A549 (cell line): ENCODE measurements at regions not wholly inside any gene's neighbourhood (a gene's known extent, or its start where the extent isn't known, plus 50 kb on each side); places are given as distances from the start of the nearest gene placed in this dataset.

Source experiments
- ATAC-seq, 2 experiments: fragments of 200-7000 bp in 1 of 2; fragments of >200 bp in 1 of 2; cut with Nextera tagmentation in 1 of 2; cut with Tn5 transposase in 1 of 2; 3 replicates each; pipeline versions ENCODE4 v1.8.0 to v1.9.1; 2018 to 2020; ENCODE audit warnings: mild to moderate bottlenecking in 1 of 2, moderate library complexity in 1 of 2
- CTCF ChIA-PET: fragments of 300-600 bp; sonication (Branson Sonifier 250); formaldehyde crosslinking; extraction: SDS; loops from one replicate; lab custom pipeline; 2021; ENCODE audit warnings: antibody characterized with exemption, inconsistent platforms; lab: Yijun Ruan, JAX
- POLR2A ChIA-PET: fragments of 350-600 bp; formaldehyde crosslinking; extraction: SDS; loops from one replicate; lab custom pipeline; 2021; ENCODE audit warnings: antibody characterized with exemption, inconsistent platforms; lab: Yijun Ruan, JAX
- DNase-seq, 2 experiments: peaks; one replicate each; pipeline versions ENCODE4 v3.0.0 to v3.0.0-alpha.2; 2011 to 2016; ENCODE audit warnings: low read depth in 1 of 2, low spot score in 1 of 2
- FAIRE-seq: peaks from 2 replicates; lab custom pipeline; 2011; peaks lifted over from hg19 to GRCh38; lab: Jason Lieb, UNC
- H3K27ac ChIP-seq, 2 experiments: fragments of >200 bp; sonication (Bioruptor Twin); formaldehyde crosslinking; 3 replicates each; pipeline ENCODE4 v1.5.1; 2016 to 2017
- H3K4me1 ChIP-seq: fragments of >200 bp; sonication (Bioruptor Twin); formaldehyde crosslinking; 3 replicates; pipeline ENCODE4 v1.6.1; 2016
- H3K4me2 ChIP-seq: fragments of >200 bp; sonication (Bioruptor Twin); formaldehyde crosslinking; 3 replicates; pipeline ENCODE4 v1.6.1; 2016
- H3K4me3 ChIP-seq: fragments of >200 bp; sonication (Bioruptor Twin); formaldehyde crosslinking; 3 replicates; pipeline ENCODE4 v1.5.1; 2016
- H3K9me3 ChIP-seq: fragments of >200 bp; sonication (Bioruptor Twin); formaldehyde crosslinking; 3 replicates; pipeline ENCODE4 v1.6.1; 2016
- CBX8 ChIP-seq: fragments of 200-600 bp; sonication (generic); IDR thresholded peaks from 2 replicates; pipeline ENCODE4 v1.6.1; 2016
- CHD2 ChIP-seq: fragments of 150-350 bp; IDR thresholded peaks from 2 replicates; pipeline ENCODE4 v1.6.1; 2014; ENCODE audit warnings: low read length; ENCODE audit not compliant: partially characterized antibody
- CHD4 ChIP-seq: fragments of 200-600 bp; sonication (generic); IDR thresholded peaks from 2 replicates; pipeline ENCODE4 v1.6.1; 2016; ENCODE audit warnings: antibody characterized with exemption, mild to moderate bottlenecking, borderline replicate concordance
- EHF ChIP-seq: fragments of 250-450 bp; sonication (Bioruptor Pico); IDR thresholded peaks from 2 replicates; pipeline ENCODE4 v1.5.0; 2020; ENCODE audit warnings: mild to moderate bottlenecking
- ESRRA ChIP-seq: fragments of 150-350 bp; IDR thresholded peaks from 2 replicates; pipeline ENCODE4 v1.6.1; 2014; ENCODE audit warnings: mild to moderate bottlenecking, low read length, borderline replicate concordance
- FOXS1 ChIP-seq: fragments of 250-450 bp; sonication (Bioruptor Pico); IDR thresholded peaks from 2 replicates; pipeline ENCODE4 v1.5.0; 2020; ENCODE audit warnings: mild to moderate bottlenecking, moderate library complexity
- HDAC2 ChIP-seq: fragments of 200-600 bp; sonication (generic); IDR thresholded peaks from 2 replicates; pipeline ENCODE4 v1.6.1; 2016
- HOXB5 ChIP-seq: fragments of 250-450 bp; sonication (Bioruptor Pico); IDR thresholded peaks from 2 replicates; pipeline ENCODE4 v1.5.0; 2020; ENCODE audit warnings: mild to moderate bottlenecking, moderate library complexity
- KDM1A ChIP-seq: fragments of 200-600 bp; sonication (generic); IDR thresholded peaks from 2 replicates; pipeline ENCODE4 v1.6.1; 2016; ENCODE audit warnings: low read depth, mild to moderate bottlenecking
- KDM5A ChIP-seq: fragments of 200-600 bp; sonication (generic); IDR thresholded peaks from 2 replicates; pipeline ENCODE4 v1.6.1; 2016; ENCODE audit warnings: antibody characterized with exemption, mild to moderate bottlenecking
- NR3C1 ChIP-seq: fragments of >200 bp; sonication (Bioruptor Twin); formaldehyde crosslinking; IDR thresholded peaks from 3 replicates; pipeline ENCODE4 v1.6.1; 2017
- POLR2A ChIP-seq: IDR thresholded peaks from 2 replicates; pipeline ENCODE4 v1.6.1; 2012; ENCODE audit warnings: mild to moderate bottlenecking, low read length
- RAD21 ChIP-seq, 2 experiments: fragments of >200 bp in 1 of 2; sonication (Bioruptor Twin) in 1 of 2; formaldehyde crosslinking in 1 of 2; IDR thresholded peaks in 1 of 2; conservative IDR thresholded peaks in 1 of 2; 2 replicates in 1 of 2; 3 replicates in 1 of 2; pipeline ENCODE4 v1.6.1; 2012 to 2018; ENCODE audit warnings: inconsistent platforms in 1 of 2
- RARB ChIP-seq: fragments of 250-450 bp; sonication (Bioruptor Pico); IDR thresholded peaks from 2 replicates; pipeline ENCODE4 v1.8.0; 2021; ENCODE audit warnings: mild to moderate bottlenecking, moderate library complexity
- TFCP2L1 ChIP-seq: fragments of 250-450 bp; sonication (Bioruptor Pico); IDR thresholded peaks from 2 replicates; pipeline ENCODE4 v1.5.0; 2021; ENCODE audit warnings: mild to moderate bottlenecking
- TP53 ChIP-seq: fragments of 250-450 bp; sonication (Bioruptor Pico); IDR thresholded peaks from 2 replicates; pipeline ENCODE4 v1.5.0; 2021; ENCODE audit warnings: mild to moderate bottlenecking, moderate library complexity
- ZNF302 ChIP-seq: fragments of 250-450 bp; sonication (Bioruptor Pico); IDR thresholded peaks from 2 replicates; pipeline ENCODE4 v1.9.0; 2021; ENCODE audit warnings: inconsistent platforms, mild to moderate bottlenecking, moderate library complexity
- WGBS: methylation state at CpG from one replicate; pipeline ENCODE4 v1.1.6; 2017; ENCODE audit errors: missing lambda C conversion rate; 5-methylcytosine and 5-hydroxymethylcytosine counted together
- TF ChIP-seq, protein P1 (sequence below): IDR thresholded peaks from 2 replicates; pipeline ENCODE4 v1.6.1; 2012
- TF ChIP-seq, protein P2 (sequence below): fragments of >200 bp; sonication (Bioruptor Twin); formaldehyde crosslinking; IDR thresholded peaks from 3 replicates; pipeline ENCODE4 v1.5.1; 2016
- TF ChIP-seq, protein P3 (sequence below): fragments of 250-450 bp; sonication (Bioruptor Pico); IDR thresholded peaks from 2 replicates; pipeline ENCODE4 v1.5.0; 2021; ENCODE audit warnings: mild to moderate bottlenecking, moderate library complexity, borderline replicate concordance
- TF ChIP-seq, protein P4 (sequence below): IDR thresholded peaks from 2 replicates; pipeline ENCODE4 v1.6.1; 2012

DNA sequence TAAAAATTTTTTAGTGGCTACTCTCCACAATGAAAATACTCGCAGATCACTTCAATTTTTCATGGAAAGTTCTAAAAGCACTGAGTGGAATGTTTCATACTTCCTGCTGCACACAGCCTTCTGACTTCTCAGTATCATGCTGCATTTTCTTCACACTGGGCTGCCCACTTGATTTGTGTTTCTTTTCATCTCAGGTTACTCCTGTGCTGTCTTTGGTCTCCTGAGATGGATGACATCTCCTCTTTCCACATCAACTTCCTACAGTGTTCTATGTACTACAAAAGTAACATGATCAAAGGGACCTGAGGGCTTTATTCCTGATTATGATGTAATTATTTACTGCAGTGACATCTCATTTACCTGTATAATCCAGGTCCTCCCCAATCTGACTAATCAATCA, 927.7 kb downstream of the ROBO2 start:
- no peak for FAIRE-seq
- CTCF ChIA-PET, result no interaction called here

DNA sequence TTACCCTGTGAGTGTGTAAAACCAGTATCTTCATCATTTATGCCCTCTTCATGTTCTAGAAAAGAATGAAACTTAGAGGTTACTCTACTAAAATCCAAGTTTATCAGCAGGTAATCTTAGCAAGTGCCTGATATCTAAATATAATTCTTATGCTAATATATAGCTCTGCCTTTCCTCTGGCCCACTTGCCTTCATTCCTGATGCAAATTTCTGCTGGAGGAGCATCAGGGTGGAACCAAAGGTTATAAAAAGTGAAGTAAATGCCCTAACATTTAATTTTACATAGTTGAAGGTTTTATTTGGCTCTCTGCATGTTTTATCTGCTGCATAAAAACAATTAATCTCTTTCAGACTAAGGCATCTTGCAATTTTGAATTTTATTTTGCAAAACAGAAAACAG, 936.2 kb downstream of the ROBO2 start:
- CTCF ChIA-PET, result no interaction called here
- FAIRE-seq (no peak), ATAC-seq (no peak), DNase-seq (no peak)
- Histone ChIP-seq H3K4me2 (no peak overlapping the region), H3K4me3 (no peak overlapping the region), H3K4me1 (no peaks in the 10 kb centered on the region), H3K27ac (no peak overlapping the region)
- no peak for TF ChIP-seq HOXB5
- no peak for TF ChIP-seq CHD2
- TF ChIP-seq ESRRA, result no peak
- TF ChIP-seq TFCP2L1 (CRISPR knock-in tag), result no peak
- TF ChIP-seq, protein P1, sequence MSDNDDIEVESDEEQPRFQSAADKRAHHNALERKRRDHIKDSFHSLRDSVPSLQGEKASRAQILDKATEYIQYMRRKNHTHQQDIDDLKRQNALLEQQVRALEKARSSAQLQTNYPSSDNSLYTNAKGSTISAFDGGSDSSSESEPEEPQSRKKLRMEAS, result no peak
- no peak for TF ChIP-seq TP53 (CRISPR knock-in tag)
- TF ChIP-seq, protein P2, sequence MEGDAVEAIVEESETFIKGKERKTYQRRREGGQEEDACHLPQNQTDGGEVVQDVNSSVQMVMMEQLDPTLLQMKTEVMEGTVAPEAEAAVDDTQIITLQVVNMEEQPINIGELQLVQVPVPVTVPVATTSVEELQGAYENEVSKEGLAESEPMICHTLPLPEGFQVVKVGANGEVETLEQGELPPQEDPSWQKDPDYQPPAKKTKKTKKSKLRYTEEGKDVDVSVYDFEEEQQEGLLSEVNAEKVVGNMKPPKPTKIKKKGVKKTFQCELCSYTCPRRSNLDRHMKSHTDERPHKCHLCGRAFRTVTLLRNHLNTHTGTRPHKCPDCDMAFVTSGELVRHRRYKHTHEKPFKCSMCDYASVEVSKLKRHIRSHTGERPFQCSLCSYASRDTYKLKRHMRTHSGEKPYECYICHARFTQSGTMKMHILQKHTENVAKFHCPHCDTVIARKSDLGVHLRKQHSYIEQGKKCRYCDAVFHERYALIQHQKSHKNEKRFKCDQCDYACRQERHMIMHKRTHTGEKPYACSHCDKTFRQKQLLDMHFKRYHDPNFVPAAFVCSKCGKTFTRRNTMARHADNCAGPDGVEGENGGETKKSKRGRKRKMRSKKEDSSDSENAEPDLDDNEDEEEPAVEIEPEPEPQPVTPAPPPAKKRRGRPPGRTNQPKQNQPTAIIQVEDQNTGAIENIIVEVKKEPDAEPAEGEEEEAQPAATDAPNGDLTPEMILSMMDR, result no peak
- TF ChIP-seq, all 56 proteins: peak for 0
- no peaks in the 10 kb centered on the region for H3K9me3 ChIP-seq
- POLR2A ChIA-PET, result no interaction called here

More for the DNA sequence above, 927.7 kb downstream of the ROBO2 start:
- no peaks in the 10 kb centered on the region for H3K4me1 ChIP-seq
- WGBS, result 0% methylated on average over 1 of the region's 1 CpG
- no peak overlapping the region for H3K4me2 ChIP-seq
- ATAC-seq (no peak), DNase-seq (no peak)
- H3K27ac ChIP-seq, result no peak overlapping the region
- no peak overlapping the region for H3K4me3 ChIP-seq
- TF ChIP-seq HDAC2 (no peak), KDM5A (no peak), ZNF302 (CRISPR knock-in tag) (no peak)
- TF ChIP-seq, protein P3, sequence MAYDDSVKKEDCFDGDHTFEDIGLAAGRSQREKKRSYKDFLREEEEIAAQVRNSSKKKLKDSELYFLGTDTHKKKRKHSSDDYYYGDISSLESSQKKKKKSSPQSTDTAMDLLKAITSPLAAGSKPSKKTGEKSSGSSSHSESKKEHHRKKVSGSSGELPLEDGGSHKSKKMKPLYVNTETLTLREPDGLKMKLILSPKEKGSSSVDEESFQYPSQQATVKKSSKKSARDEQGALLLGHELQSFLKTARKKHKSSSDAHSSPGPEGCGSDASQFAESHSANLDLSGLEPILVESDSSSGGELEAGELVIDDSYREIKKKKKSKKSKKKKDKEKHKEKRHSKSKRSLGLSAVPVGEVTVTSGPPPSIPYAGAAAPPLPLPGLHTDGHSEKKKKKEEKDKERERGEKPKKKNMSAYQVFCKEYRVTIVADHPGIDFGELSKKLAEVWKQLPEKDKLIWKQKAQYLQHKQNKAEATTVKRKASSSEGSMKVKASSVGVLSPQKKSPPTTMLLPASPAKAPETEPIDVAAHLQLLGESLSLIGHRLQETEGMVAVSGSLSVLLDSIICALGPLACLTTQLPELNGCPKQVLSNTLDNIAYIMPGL (CRISPR knock-in tag), result no peak
- H3K9me3 ChIP-seq, result no peaks in the 10 kb centered on the region
- POLR2A ChIA-PET, result no interaction called here

DNA sequence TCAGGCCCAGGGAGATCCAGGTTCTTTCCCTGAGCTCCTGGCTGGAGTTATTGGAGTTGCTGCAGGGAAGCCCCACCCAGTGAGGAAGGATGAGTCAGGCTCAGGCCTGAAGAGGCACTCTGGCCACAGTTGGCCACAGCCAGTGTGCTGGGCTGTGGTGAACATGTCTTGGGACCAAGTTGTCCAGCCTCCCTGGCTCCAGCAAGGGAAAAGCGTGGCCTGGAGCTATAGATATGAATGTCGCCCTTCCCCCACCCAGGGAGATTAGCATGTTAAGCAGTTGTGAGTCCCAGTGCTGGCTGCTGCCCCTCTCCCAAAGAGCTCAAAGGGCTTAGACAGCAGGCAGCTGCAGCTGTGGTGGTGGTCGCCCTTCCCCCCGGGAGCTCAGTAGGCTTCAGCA, 963.2 kb downstream of the ROBO2 start:
- Histone ChIP-seq H3K4me2 (no peak overlapping the region), H3K4me3 (no peak overlapping the region), H3K27ac (no peak overlapping the region), H3K4me1 (no peaks in the 10 kb centered on the region), H3K9me3 (no peaks in the 10 kb centered on the region)
- ATAC-seq (no peak), DNase-seq (no peak), FAIRE-seq (no peak)
- no peak for TF ChIP-seq RAD21 (conservative IDR thresholded peaks at IDR 0.05 in 1 of 2, IDR thresholded peaks at IDR 0.05 in 1 of 2)
- TF ChIP-seq POLR2A, result no peak
- TF ChIP-seq CBX8, result no peak
- no peak for TF ChIP-seq NR3C1
- TF ChIP-seq KDM1A, result no peak
- TF ChIP-seq, protein P4, sequence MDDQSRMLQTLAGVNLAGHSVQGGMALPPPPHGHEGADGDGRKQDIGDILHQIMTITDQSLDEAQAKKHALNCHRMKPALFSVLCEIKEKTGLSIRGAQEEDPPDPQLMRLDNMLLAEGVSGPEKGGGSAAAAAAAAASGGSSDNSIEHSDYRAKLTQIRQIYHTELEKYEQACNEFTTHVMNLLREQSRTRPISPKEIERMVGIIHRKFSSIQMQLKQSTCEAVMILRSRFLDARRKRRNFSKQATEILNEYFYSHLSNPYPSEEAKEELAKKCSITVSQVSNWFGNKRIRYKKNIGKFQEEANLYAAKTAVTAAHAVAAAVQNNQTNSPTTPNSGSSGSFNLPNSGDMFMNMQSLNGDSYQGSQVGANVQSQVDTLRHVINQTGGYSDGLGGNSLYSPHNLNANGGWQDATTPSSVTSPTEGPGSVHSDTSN, result no peak
- TF ChIP-seq CHD2, result no peak
- no peak for TF ChIP-seq ZNF302 (CRISPR knock-in tag)
- TF ChIP-seq CHD4, result no peak
- no peak for TF ChIP-seq FOXS1 (CRISPR knock-in tag)
- TF ChIP-seq ESRRA, result no peak
- no peak for TF ChIP-seq TFCP2L1 (CRISPR knock-in tag)
- TF ChIP-seq RARB (CRISPR knock-in tag), result no peak
- no peak for TF ChIP-seq EHF (CRISPR knock-in tag)
- CTCF ChIA-PET, result interaction anchor here (0.6 kb wide), 1 partner anchor 767 kb away, joined by 4 read pairs; no protein-coding TSS in a partner anchor
- WGBS, result 3% methylated on average over 4 of the region's 4 CpGs
- POLR2A ChIA-PET, result no interaction called here
